ENCODE measurements at regions not wholly inside any gene's neighbourhood (a gene's known extent, or its start where the extent isn't known, plus 50 kb on each side); places are given as distances from the start of the nearest gene placed in this dataset.

DNA sequence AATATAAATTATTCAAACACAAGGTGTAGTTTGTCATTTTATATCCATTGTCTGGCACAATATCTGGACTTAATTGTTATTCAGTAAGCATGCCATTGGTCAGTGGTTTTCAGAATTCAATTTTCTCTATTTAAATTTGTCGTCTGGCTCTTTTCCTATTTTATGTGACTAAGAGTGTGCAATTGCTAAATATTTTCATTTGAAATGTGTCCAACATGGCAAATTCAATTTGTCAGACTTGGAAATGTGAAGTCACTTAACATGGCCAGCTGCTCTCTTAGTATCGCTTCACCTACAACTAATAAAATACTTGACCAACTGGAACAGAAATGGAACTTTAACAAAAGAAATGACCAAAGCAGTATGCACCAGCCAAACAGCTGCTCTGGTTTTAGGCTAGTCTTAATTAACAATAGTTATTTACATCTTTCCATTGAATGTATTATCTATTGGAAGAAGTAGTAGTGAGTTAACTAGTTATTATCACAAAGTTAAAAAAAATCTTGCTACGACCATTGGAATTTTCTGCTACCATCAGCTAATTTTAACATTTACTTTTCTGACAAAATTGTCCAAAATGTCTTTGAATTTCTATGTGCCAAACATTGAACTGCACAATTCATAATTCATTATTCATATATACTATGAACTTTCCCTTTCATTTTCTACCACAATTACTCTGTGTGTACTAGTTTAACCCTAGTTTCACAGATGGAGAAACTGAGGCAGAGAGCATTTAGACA lies 720.7 kb upstream of the FAM174A start:
- Histone ChIP-seq H3K4me3 (ENCODE audit: low read depth, low read length) (no peak overlapping the region), H3K9ac (no peak overlapping the region), H3K4me2 (ENCODE audit: low read length) (no peak overlapping the region), H2AFZ (no peak overlapping the region), H3K79me2 (no peaks in the 10 kb centered on the region), H3K27ac (no peak overlapping the region), H3K4me1 (no peaks in the 10 kb centered on the region), H3K9me3 (ENCODE audit: control insufficient read depth, low read length) (peaks cover 3% of the 10 kb centered on the region), H3K27me3 (ENCODE audit: control insufficient read depth, insufficient read depth, low read length) (no peaks in the 10 kb centered on the region), H3K36me3 (ENCODE audit: control insufficient read depth, insufficient read depth, low read length) (no peaks in the 10 kb centered on the region)
- TF ChIP-seq, protein P1, sequence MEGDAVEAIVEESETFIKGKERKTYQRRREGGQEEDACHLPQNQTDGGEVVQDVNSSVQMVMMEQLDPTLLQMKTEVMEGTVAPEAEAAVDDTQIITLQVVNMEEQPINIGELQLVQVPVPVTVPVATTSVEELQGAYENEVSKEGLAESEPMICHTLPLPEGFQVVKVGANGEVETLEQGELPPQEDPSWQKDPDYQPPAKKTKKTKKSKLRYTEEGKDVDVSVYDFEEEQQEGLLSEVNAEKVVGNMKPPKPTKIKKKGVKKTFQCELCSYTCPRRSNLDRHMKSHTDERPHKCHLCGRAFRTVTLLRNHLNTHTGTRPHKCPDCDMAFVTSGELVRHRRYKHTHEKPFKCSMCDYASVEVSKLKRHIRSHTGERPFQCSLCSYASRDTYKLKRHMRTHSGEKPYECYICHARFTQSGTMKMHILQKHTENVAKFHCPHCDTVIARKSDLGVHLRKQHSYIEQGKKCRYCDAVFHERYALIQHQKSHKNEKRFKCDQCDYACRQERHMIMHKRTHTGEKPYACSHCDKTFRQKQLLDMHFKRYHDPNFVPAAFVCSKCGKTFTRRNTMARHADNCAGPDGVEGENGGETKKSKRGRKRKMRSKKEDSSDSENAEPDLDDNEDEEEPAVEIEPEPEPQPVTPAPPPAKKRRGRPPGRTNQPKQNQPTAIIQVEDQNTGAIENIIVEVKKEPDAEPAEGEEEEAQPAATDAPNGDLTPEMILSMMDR (IDR thresholded peaks at IDR 0.05) = no peak

DNA sequence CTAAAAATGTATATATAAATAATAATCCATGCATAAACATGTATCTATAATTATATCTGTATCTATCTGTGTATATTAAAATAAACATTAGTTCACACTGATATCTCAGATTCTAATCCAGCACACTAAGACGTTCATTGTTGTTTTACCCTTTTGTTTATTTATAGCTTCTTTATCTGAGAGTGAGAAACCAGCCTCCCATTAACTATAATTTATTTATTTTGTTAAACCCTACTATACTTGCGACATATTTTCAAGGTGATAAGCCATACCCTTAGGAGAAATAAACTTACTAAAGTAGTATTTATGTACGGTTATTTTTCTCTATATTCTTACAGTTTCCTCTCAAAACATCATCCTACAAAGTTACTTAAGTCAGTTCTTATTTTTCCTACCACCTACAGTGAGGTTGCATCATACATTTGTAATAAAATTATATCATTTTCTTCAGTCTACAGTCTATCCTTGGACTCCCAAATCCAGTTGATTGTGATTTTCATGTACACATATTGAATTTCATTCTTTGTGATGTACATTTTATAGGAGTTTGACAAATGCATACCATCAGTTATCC lies 726.4 kb upstream of the FAM174A start:
- peaks cover 3% of the 10 kb centered on the region for H3K9me3 ChIP-seq (ENCODE audit: control insufficient read depth, low read length)
- H3K27ac ChIP-seq = no peak overlapping the region
- no peaks in the 10 kb centered on the region for H3K27me3 ChIP-seq (ENCODE audit: control insufficient read depth, insufficient read depth, low read length)
- H3K4me3 ChIP-seq (ENCODE audit: low read depth, low read length) = no peak overlapping the region
- TF ChIP-seq, protein P1 (IDR thresholded peaks at IDR 0.05) = no peak
- no peaks in the 10 kb centered on the region for H3K36me3 ChIP-seq (ENCODE audit: control insufficient read depth, insufficient read depth, low read length)
- H3K9ac ChIP-seq = no peak overlapping the region
- no peaks in the 10 kb centered on the region for H3K79me2 ChIP-seq
- H3K4me1 ChIP-seq = no peaks in the 10 kb centered on the region
- no peak overlapping the region for H2AFZ ChIP-seq
- H3K4me2 ChIP-seq (ENCODE audit: low read length) = no peak overlapping the region

DNA sequence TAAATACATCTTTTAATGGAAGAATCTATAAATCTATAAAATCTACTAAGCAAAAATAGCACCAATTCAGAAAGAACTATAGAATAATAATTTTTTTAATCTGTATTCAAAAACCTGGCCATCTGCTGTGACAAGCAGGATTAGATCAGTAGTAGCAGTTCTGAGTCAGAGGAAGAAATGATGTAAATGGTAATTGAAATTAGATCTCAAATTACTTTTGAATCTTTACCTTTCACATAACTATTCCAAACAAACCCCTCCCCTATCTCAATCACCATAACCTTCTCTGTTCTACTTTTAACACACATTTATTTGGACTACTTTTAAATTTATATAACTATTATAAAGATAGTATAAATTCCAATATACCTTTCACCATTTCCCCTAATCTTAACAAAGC lies 727.8 kb upstream of the FAM174A start:
- Histone ChIP-seq H2AFZ (no peak overlapping the region), H3K27me3 (ENCODE audit: control insufficient read depth, insufficient read depth, low read length) (no peaks in the 10 kb centered on the region), H3K4me2 (ENCODE audit: low read length) (no peak overlapping the region), H3K9me3 (ENCODE audit: control insufficient read depth, low read length) (peaks cover 3% of the 10 kb centered on the region), H3K27ac (no peak overlapping the region), H3K36me3 (ENCODE audit: control insufficient read depth, insufficient read depth, low read length) (no peaks in the 10 kb centered on the region), H3K4me3 (ENCODE audit: low read depth, low read length) (no peak overlapping the region), H3K9ac (no peak overlapping the region), H3K79me2 (no peaks in the 10 kb centered on the region), H3K4me1 (no peaks in the 10 kb centered on the region)
- TF ChIP-seq, protein P1 (IDR thresholded peaks at IDR 0.05) = no peak

DNA sequence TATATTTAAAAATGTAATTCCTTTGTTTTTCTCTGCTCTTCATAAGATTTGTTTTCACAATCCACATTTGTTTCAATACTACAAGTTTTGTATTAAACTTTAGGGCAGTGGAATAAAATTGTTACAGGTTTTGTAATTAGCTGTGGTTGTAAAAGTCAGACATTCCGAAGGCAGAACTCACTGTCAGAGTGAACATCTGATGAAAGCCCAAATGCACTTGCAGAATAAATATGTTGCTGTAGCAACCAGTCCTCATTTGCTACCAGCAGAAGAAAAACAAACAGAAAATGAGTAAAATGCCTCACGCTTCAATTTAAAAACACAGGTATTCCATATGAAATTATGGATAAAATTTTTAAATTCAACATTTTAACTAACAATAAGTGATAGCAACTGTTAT lies 740.1 kb upstream of the FAM174A start:
- TF ChIP-seq, protein P1 (IDR thresholded peaks at IDR 0.05) = no peak
- H3K79me2 ChIP-seq = no peaks in the 10 kb centered on the region

DNA sequence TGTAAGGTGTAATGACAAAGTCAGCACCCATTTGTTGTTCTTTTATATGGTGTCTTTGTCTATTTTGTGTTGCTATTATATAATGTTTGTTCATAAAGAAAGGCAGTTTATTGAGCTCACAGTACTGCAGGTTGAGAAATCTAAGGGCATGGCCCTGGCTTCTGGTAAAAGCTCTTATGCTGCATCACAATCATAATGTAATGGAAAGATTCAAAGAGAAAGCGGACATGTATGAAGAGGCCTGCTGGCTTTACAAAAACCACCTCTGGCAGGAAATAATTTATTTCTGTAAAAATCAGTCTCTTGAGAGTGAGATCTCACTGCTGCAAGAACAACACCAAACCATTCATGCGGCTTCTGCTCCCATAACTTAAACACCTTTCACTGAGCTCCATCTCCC lies 746.7 kb upstream of the FAM174A start:
- Histone ChIP-seq H2AFZ (no peak overlapping the region), H3K36me3 (ENCODE audit: control insufficient read depth, insufficient read depth, low read length) (no peaks in the 10 kb centered on the region), H3K27ac (no peak overlapping the region), H3K4me3 (ENCODE audit: low read depth, low read length) (no peak overlapping the region), H3K9me3 (ENCODE audit: control insufficient read depth, low read length) (no peaks in the 10 kb centered on the region), H3K4me2 (ENCODE audit: low read length) (no peak overlapping the region), H3K9ac (no peak overlapping the region), H3K79me2 (no peaks in the 10 kb centered on the region), H3K27me3 (ENCODE audit: control insufficient read depth, insufficient read depth, low read length) (no peaks in the 10 kb centered on the region), H3K4me1 (no peaks in the 10 kb centered on the region)
- TF ChIP-seq, protein P1 (IDR thresholded peaks at IDR 0.05) = no peak

More for the DNA sequence above, 740.1 kb upstream of the FAM174A start:
- no peak overlapping the region for H3K9ac ChIP-seq
- H2AFZ ChIP-seq = no peak overlapping the region
- H3K9me3 ChIP-seq (ENCODE audit: control insufficient read depth, low read length) = no peaks in the 10 kb centered on the region
- no peak overlapping the region for H3K4me2 ChIP-seq (ENCODE audit: low read length)
- no peaks in the 10 kb centered on the region for H3K36me3 ChIP-seq (ENCODE audit: control insufficient read depth, insufficient read depth, low read length)
- H3K27me3 ChIP-seq (ENCODE audit: control insufficient read depth, insufficient read depth, low read length) = no peaks in the 10 kb centered on the region
- H3K4me3 ChIP-seq (ENCODE audit: low read depth, low read length) = no peak overlapping the region
- no peaks in the 10 kb centered on the region for H3K4me1 ChIP-seq
- no peak overlapping the region for H3K27ac ChIP-seq
